Duodenal mucosa (tissue), 2 donors: ENCODE measurements at regions not wholly inside any gene's neighbourhood (a gene's known extent, or its start where the extent isn't known, plus 50 kb on each side); places are given as distances from the start of the nearest gene placed in this dataset.

ENCODE experiments used
- H3K27ac ChIP-seq: one replicate; pipeline ENCODE4 v1.7.0; 2013; ENCODE audit warnings: low read depth, low read length
- H3K27me3 ChIP-seq, 2 donors: one replicate each; pipeline ENCODE4 v1.7.0; 2013; ENCODE audit warnings: low read length in 2 of 2, control low read depth in 1 of 2; ENCODE audit not compliant: insufficient read depth in 2 of 2, control insufficient read depth in 1 of 2
- H3K36me3 ChIP-seq, 2 donors: one replicate each; pipeline ENCODE4 v1.7.0; 2013; ENCODE audit warnings: low read length in 2 of 2, control low read depth in 1 of 2; ENCODE audit not compliant: insufficient read depth in 2 of 2, control insufficient read depth in 1 of 2
- H3K4me1 ChIP-seq, 2 donors: one replicate each; pipeline ENCODE4 v1.7.0; 2013; ENCODE audit warnings: low read length in 2 of 2, control low read depth in 1 of 2; ENCODE audit not compliant: insufficient read depth in 2 of 2, control insufficient read depth in 1 of 2
- H3K4me3 ChIP-seq, 2 donors: one replicate each; pipeline ENCODE4 v1.7.0; 2013; ENCODE audit warnings: low read length in 2 of 2, low read depth in 1 of 2
- H3K9ac ChIP-seq, 2 donors: one replicate each; pipeline ENCODE4 v1.7.0; 2013; ENCODE audit warnings: low read length in 2 of 2, low read depth in 1 of 2
- H3K9me3 ChIP-seq, 2 donors: one replicate each; pipeline ENCODE4 v1.7.0; 2013; ENCODE audit warnings: low read length in 2 of 2, control low read depth in 1 of 2; ENCODE audit not compliant: control insufficient read depth in 1 of 2

- Histone ChIP-seq H3K9me3 (no peaks in the 10 kb centered on the region), H3K4me1 (no peaks in the 10 kb centered on the region), H3K4me3 (no peak overlapping the region), H3K9ac (no peak overlapping the region), H3K27ac (no peak overlapping the region), H3K36me3 (no peaks in the 10 kb centered on the region), H3K27me3 (no peaks in the 10 kb centered on the region)
These were observed 63.3 kb upstream of the THSD7A start for GRCh38 chr7:11895337-11895736.

- Histone ChIP-seq H3K27me3 (no peaks in the 10 kb centered on the region), H3K9me3 (no peaks in the 10 kb centered on the region), H3K4me1 (no peaks in the 10 kb centered on the region), H3K36me3 (no peaks in the 10 kb centered on the region), H3K9ac (no peak overlapping the region), H3K4me3 (no peak overlapping the region), H3K27ac (no peak overlapping the region)
These were observed 64.7 kb upstream of the THSD7A start for GRCh38 chr7:11896663-11897062.

DNA sequence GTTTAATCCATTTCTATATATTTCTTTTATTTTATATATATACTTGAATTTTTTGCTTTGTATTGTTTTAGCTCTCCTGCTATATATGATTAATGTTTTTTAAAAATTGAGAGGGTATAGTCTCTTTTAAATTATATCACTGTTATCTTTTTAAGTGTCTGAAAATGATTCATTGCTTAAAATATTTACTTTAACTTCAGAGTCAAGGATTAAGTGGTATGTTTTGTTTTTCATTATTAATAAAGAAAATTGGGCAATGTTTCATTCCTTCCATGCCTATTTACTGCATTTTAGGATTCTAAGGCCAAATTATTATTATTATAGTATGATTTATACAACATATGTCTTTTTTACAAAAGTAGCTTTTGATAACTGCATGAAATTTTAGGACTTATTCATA, 67.2 kb upstream of the THSD7A start:
- no peaks in the 10 kb centered on the region for H3K9me3 ChIP-seq
- no peak overlapping the region for H3K9ac ChIP-seq
- no peaks in the 10 kb centered on the region for H3K27me3 ChIP-seq
- H3K4me1 ChIP-seq, result no peaks in the 10 kb centered on the region
- H3K36me3 ChIP-seq, result no peaks in the 10 kb centered on the region
- H3K27ac ChIP-seq, result no peak overlapping the region
- no peak overlapping the region for H3K4me3 ChIP-seq

DNA sequence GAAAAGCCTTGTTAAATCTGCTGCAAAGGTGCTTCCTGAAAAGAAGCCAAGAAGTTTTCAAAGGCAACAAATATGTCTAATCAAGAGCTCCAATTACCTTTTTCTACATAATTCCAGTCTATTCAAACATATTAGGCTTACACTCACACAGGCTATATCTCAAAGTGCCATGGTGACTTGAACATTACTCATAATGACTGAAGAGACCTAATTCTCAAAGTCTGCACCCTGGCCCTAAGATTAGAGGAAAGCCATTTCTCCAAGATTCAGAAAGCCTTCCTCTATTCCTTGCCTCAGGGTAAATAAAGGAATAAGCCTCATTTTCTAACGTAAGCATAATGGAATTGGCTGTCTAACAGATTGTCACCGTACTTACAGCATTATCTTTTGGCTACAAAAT, 78.3 kb upstream of the THSD7A start:
- Histone ChIP-seq H3K36me3 (no peaks in the 10 kb centered on the region), H3K4me3 (no peak overlapping the region), H3K4me1 (no peaks in the 10 kb centered on the region), H3K9ac (no peak overlapping the region), H3K27me3 (no peaks in the 10 kb centered on the region), H3K27ac (no peak overlapping the region), H3K9me3 (no peaks in the 10 kb centered on the region)

DNA sequence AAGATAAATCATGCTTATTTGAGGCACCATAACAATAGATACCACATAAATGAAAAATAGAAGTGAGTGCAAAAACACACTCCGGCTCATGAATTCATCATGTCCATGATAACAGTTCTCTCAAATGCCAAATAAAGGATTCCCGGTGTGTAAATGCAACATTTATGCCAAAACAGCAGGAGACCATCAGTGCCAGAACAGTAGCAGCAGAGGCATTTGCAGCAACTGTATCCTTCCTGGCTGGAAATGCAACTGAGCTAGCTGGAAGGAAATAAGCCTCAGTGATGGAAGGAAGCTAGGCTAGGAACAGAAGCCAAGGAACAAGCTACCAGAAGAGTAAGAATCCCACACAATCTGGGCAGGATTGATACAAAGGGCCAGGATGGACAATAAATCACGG, 79.9 kb upstream of the THSD7A start:
- Histone ChIP-seq H3K4me3 (no peak overlapping the region), H3K36me3 (no peaks in the 10 kb centered on the region), H3K9ac (no peak overlapping the region), H3K4me1 (no peaks in the 10 kb centered on the region), H3K9me3 (no peaks in the 10 kb centered on the region), H3K27ac (no peak overlapping the region), H3K27me3 (no peaks in the 10 kb centered on the region)

- Histone ChIP-seq H3K9me3 (no peaks in the 10 kb centered on the region), H3K4me3 (no peak overlapping the region), H3K9ac (no peak overlapping the region), H3K27ac (no peak overlapping the region), H3K27me3 (no peaks in the 10 kb centered on the region), H3K36me3 (no peaks in the 10 kb centered on the region), H3K4me1 (no peaks in the 10 kb centered on the region)
These were observed 82.6 kb upstream of the THSD7A start for GRCh38 chr7:11914645-11915044.

- Histone ChIP-seq H3K9ac (no peak overlapping the region), H3K4me1 (no peaks in the 10 kb centered on the region), H3K36me3 (no peaks in the 10 kb centered on the region), H3K27me3 (no peaks in the 10 kb centered on the region), H3K27ac (no peak overlapping the region), H3K9me3 (no peaks in the 10 kb centered on the region), H3K4me3 (no peak overlapping the region)
These were observed 91.5 kb upstream of the THSD7A start for GRCh38 chr7:11923376-11923930.

DNA sequence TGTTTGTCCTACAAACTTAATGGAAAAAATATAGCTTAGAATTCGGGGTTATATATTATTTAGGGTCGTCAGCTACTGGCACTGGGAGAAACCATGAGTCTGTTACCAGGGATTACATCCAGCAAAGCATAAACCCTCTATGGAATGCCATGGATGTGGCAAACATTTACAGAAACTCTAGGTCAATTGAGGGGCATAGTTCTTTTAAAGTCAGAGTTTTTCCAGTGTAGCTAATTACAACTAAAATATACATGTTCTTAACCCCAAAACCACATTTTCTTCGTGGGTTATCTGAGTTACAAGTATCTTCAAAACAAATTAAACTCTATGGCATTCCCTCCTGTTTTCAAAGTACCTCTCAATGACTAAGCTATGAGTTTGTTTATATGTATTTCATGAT, 99.3 kb upstream of the THSD7A start:
- H3K36me3 ChIP-seq, result no peaks in the 10 kb centered on the region
- H3K27me3 ChIP-seq, result no peaks in the 10 kb centered on the region
- H3K9ac ChIP-seq, result no peak overlapping the region
- no peaks in the 10 kb centered on the region for H3K4me1 ChIP-seq
- H3K9me3 ChIP-seq, result no peaks in the 10 kb centered on the region
- H3K4me3 ChIP-seq, result no peak overlapping the region
- H3K27ac ChIP-seq, result no peak overlapping the region

- Histone ChIP-seq H3K9me3 (no peaks in the 10 kb centered on the region), H3K4me3 (no peak overlapping the region), H3K4me1 (no peaks in the 10 kb centered on the region), H3K9ac (no peak overlapping the region), H3K36me3 (no peaks in the 10 kb centered on the region), H3K27me3 (no peaks in the 10 kb centered on the region), H3K27ac (no peak overlapping the region)
These were observed 102.8 kb upstream of the THSD7A start for GRCh38 chr7:11934796-11935195.

- no peaks in the 10 kb centered on the region for H3K4me1 ChIP-seq
- no peaks in the 10 kb centered on the region for H3K36me3 ChIP-seq
- H3K9me3 ChIP-seq, result no peaks in the 10 kb centered on the region
- H3K9ac ChIP-seq, result no peak overlapping the region
- no peak overlapping the region for H3K27ac ChIP-seq
- H3K4me3 ChIP-seq, result no peak overlapping the region
- H3K27me3 ChIP-seq, result no peaks in the 10 kb centered on the region
These were observed 103.9 kb upstream of the THSD7A start for GRCh38 chr7:11935905-11936304.

DNA sequence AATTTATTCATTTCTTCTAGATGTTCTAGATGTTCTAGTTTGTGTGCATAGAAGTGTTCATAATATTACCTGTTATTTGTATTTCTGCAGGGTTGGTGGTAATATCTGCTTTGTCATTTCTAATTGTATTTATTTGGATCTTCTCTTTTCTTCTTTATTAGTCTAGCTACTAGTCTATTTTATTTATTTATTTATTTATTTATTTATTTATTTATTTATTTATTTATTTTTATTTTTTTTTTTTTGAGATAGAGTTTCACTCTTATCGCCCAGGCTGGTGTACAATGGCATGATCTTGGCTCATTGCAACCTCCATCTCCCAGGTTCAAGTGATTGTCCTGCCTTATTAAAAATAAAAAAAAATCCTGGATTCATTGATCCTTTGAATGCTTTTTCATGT, 114.8 kb upstream of the THSD7A start:
- no peak overlapping the region for H3K27ac ChIP-seq
- no peak overlapping the region for H3K4me3 ChIP-seq
- H3K9me3 ChIP-seq, result peaks cover 0 to 9% of the 10 kb centered on the region in 2 donors
- H3K36me3 ChIP-seq, result no peaks in the 10 kb centered on the region
- no peak overlapping the region for H3K9ac ChIP-seq
- no peaks in the 10 kb centered on the region for H3K27me3 ChIP-seq
- no peaks in the 10 kb centered on the region for H3K4me1 ChIP-seq
